ENCODE measurements at regions not wholly inside any gene's neighbourhood (a gene's known extent, or its start where the extent isn't known, plus 50 kb on each side); places are given as distances from the start of the nearest gene placed in this dataset.

GRCh38 chr2:129236601-129237000, 742.9 kb upstream of the RAB6C start:
- TF ChIP-seq CTCF (IDR thresholded peaks at IDR 0.05): no peak
- TF ChIP-seq POLR2A (IDR thresholded peaks at IDR 0.05): no peak

Measured in lower leg skin (tissue), 3 donors.